Loucy (cell line): ENCODE measurements at regions not wholly inside any gene's neighbourhood (a gene's known extent, or its start where the extent isn't known, plus 50 kb on each side); places are given as distances from the start of the nearest gene placed in this dataset.

Experiments used
- H2AFZ ChIP-seq: fragments of 200-600 bp; sonication (generic); 2 replicates; pipeline ENCODE4 v1.6.0; 2016; ENCODE audit warnings: antibody characterized with exemption, mild to moderate bottlenecking, low read length, moderate library complexity
- H3F3A ChIP-seq: fragments of 200-600 bp; 2 replicates; pipeline ENCODE4 v1.6.0; 2016; ENCODE audit warnings: antibody characterized with exemption, low read depth, mild to moderate bottlenecking
- H3K27me3 ChIP-seq: fragments of 200-600 bp; sonication (generic); 2 replicates; pipeline ENCODE4 v1.6.1; 2014; ENCODE audit warnings: low read length, mild to moderate bottlenecking; ENCODE audit not compliant: insufficient read depth, poor library complexity, severe bottlenecking
- H3K36me3 ChIP-seq: fragments of 200-600 bp; sonication (generic); 2 replicates; pipeline ENCODE4 v1.6.1; 2016; ENCODE audit warnings: low read length; ENCODE audit not compliant: insufficient read depth
- H3K4me1 ChIP-seq: fragments of 200-600 bp; sonication (generic); 2 replicates; pipeline ENCODE4 v1.5.1; 2014; ENCODE audit warnings: low read length, mild to moderate bottlenecking; ENCODE audit not compliant: insufficient read depth, poor library complexity, severe bottlenecking
- H3K4me2 ChIP-seq: fragments of 200-600 bp; sonication (generic); 2 replicates; pipeline ENCODE4 v1.6.0; 2014; ENCODE audit warnings: antibody characterized with exemption, low read length, low read depth, mild to moderate bottlenecking; ENCODE audit not compliant: poor library complexity, severe bottlenecking
- H3K4me3 ChIP-seq: fragments of 200-600 bp; sonication (generic); 2 replicates; pipeline ENCODE4 v1.5.1; 2014; ENCODE audit warnings: low read length, mild to moderate bottlenecking, mixed read lengths; ENCODE audit not compliant: poor library complexity, severe bottlenecking
- H3K79me2 ChIP-seq: fragments of 200-600 bp; sonication (generic); 2 replicates; pipeline ENCODE4 v1.6.1; 2014; ENCODE audit warnings: low read length; ENCODE audit not compliant: insufficient read depth
- H3K9ac ChIP-seq: fragments of 200-600 bp; sonication (generic); 2 replicates; pipeline ENCODE4 v1.6.0; 2014; ENCODE audit warnings: mild to moderate bottlenecking, low read depth, low read length, moderate library complexity; ENCODE audit not compliant: poor library complexity, severe bottlenecking
- H3K9me2 ChIP-seq: fragments of 200-600 bp; sonication (generic); replicated peaks from 2 replicates; pipeline ENCODE4 v1.6.1; 2016; ENCODE audit warnings: low read depth, low read length, mixed read lengths
- H3K9me3 ChIP-seq: fragments of 200-600 bp; sonication (generic); 2 replicates; pipeline ENCODE4 v1.6.1; 2014; ENCODE audit warnings: mild to moderate bottlenecking, antibody characterized with exemption, low read length, low read depth; ENCODE audit not compliant: insufficient read depth
- H4K20me1 ChIP-seq: fragments of 200-600 bp; sonication (generic); 2 replicates; pipeline ENCODE4 v1.6.0; 2014; ENCODE audit warnings: antibody characterized with exemption, low read length, mild to moderate bottlenecking; ENCODE audit not compliant: insufficient read depth, poor library complexity, severe bottlenecking
- EZH2phosphoT487 ChIP-seq: fragments of 200-600 bp; IDR thresholded peaks from 2 replicates; pipeline ENCODE4 v1.6.1; 2018; ENCODE audit warnings: antibody characterized with exemption, mild to moderate bottlenecking, moderate library complexity, borderline replicate concordance
- TF ChIP-seq, protein P1 (sequence below): fragments of 200-600 bp; sonication (generic); conservative IDR thresholded peaks from 2 replicates; pipeline ENCODE4 v1.5.1; 2014; ENCODE audit warnings: mild to moderate bottlenecking, antibody characterized with exemption, low read length

DNA sequence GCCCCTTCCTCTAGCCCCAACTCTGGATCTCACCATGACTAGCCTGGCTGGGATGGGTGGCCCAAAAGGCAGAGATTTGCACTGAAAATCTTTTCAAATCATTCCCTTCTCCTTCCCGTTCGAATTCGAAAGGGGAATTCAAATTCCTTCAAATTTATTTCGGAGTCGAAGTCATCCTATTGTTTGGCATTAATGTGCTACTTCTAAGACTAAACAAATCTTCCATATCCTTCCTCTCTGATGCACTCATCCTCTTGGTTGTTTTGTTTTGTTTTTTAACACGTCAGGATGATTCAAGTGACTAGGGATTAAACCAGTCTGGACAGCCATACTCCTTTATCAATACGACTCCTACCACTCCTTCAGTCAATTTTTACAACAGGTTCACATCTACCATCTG is 95.5 kb upstream of the SGIP1 start:
- Histone ChIP-seq H3K4me1 (peaks cover 50% of the 10 kb centered on the region), H3K4me3 (peak overlapping the region; percentile 14), H3K79me2 (no peaks in the 10 kb centered on the region), H2AFZ (no peak overlapping the region; the same call in 1 of the 2 replicates), H3F3A (0 out of 2 replicates have a peak, but pooled peaks cover 3% of the 10 kb centered on the region), H3K27me3 (no peaks in the 10 kb centered on the region), H3K4me2 (peak overlapping the region; percentile 61), H3K9me2 (no peaks in the 10 kb centered on the region), H3K9ac (peak overlapping the region; percentile 10), H3K9me3 (no peaks in the 10 kb centered on the region), H4K20me1 (no peaks in the 10 kb centered on the region), H3K36me3 (no peaks in the 10 kb centered on the region)
- TF ChIP-seq, protein P1, sequence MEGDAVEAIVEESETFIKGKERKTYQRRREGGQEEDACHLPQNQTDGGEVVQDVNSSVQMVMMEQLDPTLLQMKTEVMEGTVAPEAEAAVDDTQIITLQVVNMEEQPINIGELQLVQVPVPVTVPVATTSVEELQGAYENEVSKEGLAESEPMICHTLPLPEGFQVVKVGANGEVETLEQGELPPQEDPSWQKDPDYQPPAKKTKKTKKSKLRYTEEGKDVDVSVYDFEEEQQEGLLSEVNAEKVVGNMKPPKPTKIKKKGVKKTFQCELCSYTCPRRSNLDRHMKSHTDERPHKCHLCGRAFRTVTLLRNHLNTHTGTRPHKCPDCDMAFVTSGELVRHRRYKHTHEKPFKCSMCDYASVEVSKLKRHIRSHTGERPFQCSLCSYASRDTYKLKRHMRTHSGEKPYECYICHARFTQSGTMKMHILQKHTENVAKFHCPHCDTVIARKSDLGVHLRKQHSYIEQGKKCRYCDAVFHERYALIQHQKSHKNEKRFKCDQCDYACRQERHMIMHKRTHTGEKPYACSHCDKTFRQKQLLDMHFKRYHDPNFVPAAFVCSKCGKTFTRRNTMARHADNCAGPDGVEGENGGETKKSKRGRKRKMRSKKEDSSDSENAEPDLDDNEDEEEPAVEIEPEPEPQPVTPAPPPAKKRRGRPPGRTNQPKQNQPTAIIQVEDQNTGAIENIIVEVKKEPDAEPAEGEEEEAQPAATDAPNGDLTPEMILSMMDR, result no peak
- TF ChIP-seq EZH2phosphoT487, result no peak

- Histone ChIP-seq H3K27me3 (no peaks in the 10 kb centered on the region), H3K4me3 (peak overlapping the region; percentile 14), H3K36me3 (no peaks in the 10 kb centered on the region), H3F3A (0 out of 2 replicates have a peak, but pooled peaks cover 3% of the 10 kb centered on the region), H3K4me1 (peaks cover 49% of the 10 kb centered on the region), H3K79me2 (no peaks in the 10 kb centered on the region), H3K9me2 (no peaks in the 10 kb centered on the region), H3K9me3 (no peaks in the 10 kb centered on the region), H3K4me2 (peak overlapping the region; percentile 61), H2AFZ (peak overlapping the region; percentile 22), H4K20me1 (no peaks in the 10 kb centered on the region), H3K9ac (peak overlapping the region; percentile 10)
- TF ChIP-seq EZH2phosphoT487, result no peak
- TF ChIP-seq, protein P1, result no peak
Observed at GRCh38 chr1:66439031-66439740, 94.8 kb upstream of the SGIP1 start.

GRCh38 chr1:66443793-66444192 is 90.2 kb upstream of the SGIP1 start:
- 0 out of 2 replicates have a peak, but pooled peaks cover 2% of the 10 kb centered on the region for H3F3A ChIP-seq
- no peaks in the 10 kb centered on the region for H4K20me1 ChIP-seq
- no peaks in the 10 kb centered on the region for H3K9me2 ChIP-seq
- H3K9ac ChIP-seq, result no peak overlapping the region
- H3K9me3 ChIP-seq, result no peaks in the 10 kb centered on the region
- no peaks in the 10 kb centered on the region for H3K79me2 ChIP-seq
- no peak overlapping the region for H3K4me3 ChIP-seq
- H2AFZ ChIP-seq, result no peak overlapping the region
- peaks cover 35% of the 10 kb centered on the region for H3K4me1 ChIP-seq
- no peaks in the 10 kb centered on the region for H3K36me3 ChIP-seq
- H3K27me3 ChIP-seq, result no peaks in the 10 kb centered on the region
- H3K4me2 ChIP-seq, result peak overlapping the region; percentile 26
- TF ChIP-seq, protein P1, result peak; percentile 46
- TF ChIP-seq EZH2phosphoT487, result no peak
